Right lobe of liver (tissue), 4 donors: ENCODE measurements at regions not wholly inside any gene's neighbourhood (a gene's known extent, or its start where the extent isn't known, plus 50 kb on each side); places are given as distances from the start of the nearest gene placed in this dataset.
"Not testable (repeated sequence)": the region's sequence is repeated elsewhere in the genome, so short reads cannot be mapped to it uniquely, and the experiment has no call there.

Source experiments
- CTCF ChIP-seq, 4 donors: fragments of 200-600 bp in 3 of 4; fragments of 450-650 bp in 1 of 4; IDR thresholded peaks; one replicate each; pipeline versions ENCODE4 v1.5.1 to v1.8.0; 2016 to 2022; ENCODE audit warnings: antibody characterized with exemption in 4 of 4, mild to moderate bottlenecking in 2 of 4
- POLR2A ChIP-seq: fragments of 450-650 bp; IDR thresholded peaks from one replicate; pipeline ENCODE4 v1.6.1; 2017; ENCODE audit warnings: antibody characterized with exemption, mild to moderate bottlenecking
- donor health status: DM: no; HTN: no; CAD: no.
- donor health status: DM: no; HTN: no; CAD: no.
- donor health status: DM: no; HTN: yes; CAD: no.

DNA sequence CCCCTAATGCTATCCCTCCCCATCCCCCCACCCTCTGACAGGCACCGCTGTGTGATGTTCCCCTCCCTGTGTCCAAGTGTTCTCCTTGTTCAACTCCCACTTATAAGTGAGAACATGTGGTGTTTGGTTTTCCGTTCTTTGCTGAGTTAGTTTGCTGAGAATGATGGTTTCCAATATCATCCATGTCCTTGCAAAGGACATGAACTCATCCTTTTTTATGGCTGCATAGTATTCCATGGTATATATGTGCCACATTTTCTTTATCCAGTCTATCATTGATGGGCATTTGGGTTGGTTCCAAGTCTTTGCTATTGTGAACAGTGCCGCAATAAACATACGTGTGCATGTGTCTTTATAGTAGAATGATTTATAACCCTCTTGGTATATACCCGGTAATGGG, 98.2 kb downstream of the EBLN1 start:
- TF ChIP-seq CTCF (IDR thresholded peaks at IDR 0.05); POLR2A: not testable (repeated sequence)
